ENCODE measurements at regions not wholly inside any gene's neighbourhood (a gene's known extent, or its start where the extent isn't known, plus 50 kb on each side); places are given as distances from the start of the nearest gene placed in this dataset.
"Not testable (repeated sequence)": the region's sequence is repeated elsewhere in the genome, so short reads cannot be mapped to it uniquely, and the experiment has no call there.

- ATAC-seq (no peak), DNase-seq (no peak)
- H3K27me3 Mint-ChIP-seq = peaks cover 0 to 6% (median 2%) of the 10 kb centered on the region in 5 donors
- no peaks in the 10 kb centered on the region for H3K4me1 Mint-ChIP-seq
- no peak overlapping the region for H3K4me3 Mint-ChIP-seq
- H3K9me3 Mint-ChIP-seq = peaks cover 0 to 8% (median 2%) of the 10 kb centered on the region in 9 donors
- POLR2A ChIA-PET = no interaction called here
- no peak overlapping the region for H3K27ac Mint-ChIP-seq
- no peaks in the 10 kb centered on the region for H3K36me3 Mint-ChIP-seq
Observed at GRCh38 chr10:3375505-3375904, 202.9 kb upstream of the PITRM1 start.

- DNase-seq (no peak), ATAC-seq (no peak)
- no peaks in the 10 kb centered on the region for H3K4me1 Mint-ChIP-seq
- H3K4me3 Mint-ChIP-seq = no peak overlapping the region
- POLR2A ChIA-PET = no interaction called here
- no peaks in the 10 kb centered on the region for H3K36me3 Mint-ChIP-seq
- H3K9me3 Mint-ChIP-seq = peaks cover 0 to 8% (median 2%) of the 10 kb centered on the region in 9 donors
- H3K27ac Mint-ChIP-seq = no peak overlapping the region
- peaks cover 0 to 6% (median 2%) of the 10 kb centered on the region in 5 donors for H3K27me3 Mint-ChIP-seq
Observed at GRCh38 chr10:3374914-3375313, 202.3 kb upstream of the PITRM1 start.

- H3K4me3 Mint-ChIP-seq, H3K36me3 Mint-ChIP-seq, ATAC-seq, H3K27ac Mint-ChIP-seq, H3K9me3 Mint-ChIP-seq, H3K4me1 Mint-ChIP-seq, POLR2A ChIA-PET, DNase-seq: not testable (repeated sequence)
- peaks cover 0 to 11% (median 3%) of the 10 kb centered on the region in 5 donors for H3K27me3 Mint-ChIP-seq
Observed at GRCh38 chr10:3373374-3374027, 200.9 kb upstream of the PITRM1 start.

- Mint-ChIP-seq H3K4me1 (peaks cover 0 to 2% (median 0%) of the 10 kb centered on the region in 4 donors), H3K36me3 (no peaks in the 10 kb centered on the region), H3K27ac (no peak overlapping the region), H3K4me3 (no peak overlapping the region), H3K9me3 (peaks cover 0 to 3% (median 0%) of the 10 kb centered on the region in 9 donors), H3K27me3 (peaks cover 0 to 13% (median 3%) of the 10 kb centered on the region in 5 donors)
- ATAC-seq = no peak
- no peak for DNase-seq
- POLR2A ChIA-PET = interaction anchor here (0.6 kb wide), 1 partner anchor 959 kb away, joined by 3 read pairs; no protein-coding TSS in a partner anchor
Observed at GRCh38 chr10:3372281-3372680, 199.7 kb upstream of the PITRM1 start.

- H3K9me3 Mint-ChIP-seq, H3K4me3 Mint-ChIP-seq, H3K36me3 Mint-ChIP-seq, H3K4me1 Mint-ChIP-seq, H3K27ac Mint-ChIP-seq, ATAC-seq, DNase-seq, POLR2A ChIA-PET: not testable (repeated sequence)
- peaks cover 0 to 13% (median 3%) of the 10 kb centered on the region in 5 donors for H3K27me3 Mint-ChIP-seq
Observed at GRCh38 chr10:3371624-3372023, 199.0 kb upstream of the PITRM1 start.

GRCh38 chr10:3366735-3367405 lies 194.3 kb upstream of the PITRM1 start:
- no peaks in the 10 kb centered on the region for H3K36me3 Mint-ChIP-seq
- DNase-seq (no peak), ATAC-seq (no peak)
- peaks cover 2 to 13% (median 3%) of the 10 kb centered on the region in 5 donors for H3K27me3 Mint-ChIP-seq
- no peak overlapping the region for H3K27ac Mint-ChIP-seq
- no peak overlapping the region for H3K4me3 Mint-ChIP-seq
- peaks cover 0 to 11% (median 0%) of the 10 kb centered on the region in 9 donors for H3K9me3 Mint-ChIP-seq
- H3K4me1 Mint-ChIP-seq = peaks cover 0 to 2% (median 0%) of the 10 kb centered on the region in 4 donors
- POLR2A ChIA-PET = no interaction called here

GRCh38 chr10:3366043-3366442 lies 193.5 kb upstream of the PITRM1 start:
- H3K9me3 Mint-ChIP-seq = peaks cover 0 to 19% (median 5%) of the 10 kb centered on the region in 9 donors
- H3K4me1 Mint-ChIP-seq = peaks cover 0 to 2% (median 0%) of the 10 kb centered on the region in 4 donors
- H3K27ac Mint-ChIP-seq = no peak overlapping the region
- DNase-seq (no peak), ATAC-seq (no peak)
- H3K4me3 Mint-ChIP-seq = no peak overlapping the region
- H3K36me3 Mint-ChIP-seq = peaks cover 0 to 4% (median 4%) of the 10 kb centered on the region in 3 donors
- POLR2A ChIA-PET = no interaction called here
- peaks cover 2 to 13% (median 3%) of the 10 kb centered on the region in 5 donors for H3K27me3 Mint-ChIP-seq

- POLR2A ChIA-PET = no interaction called here
- H3K27ac Mint-ChIP-seq = no peak overlapping the region
- peaks cover 0 to 23% (median 8%) of the 10 kb centered on the region in 9 donors for H3K9me3 Mint-ChIP-seq
- H3K4me3 Mint-ChIP-seq = no peak overlapping the region
- H3K27me3 Mint-ChIP-seq = peaks cover 2 to 13% (median 3%) of the 10 kb centered on the region in 5 donors
- peaks cover 0 to 2% (median 0%) of the 10 kb centered on the region in 4 donors for H3K4me1 Mint-ChIP-seq
- peaks cover 0 to 8% (median 4%) of the 10 kb centered on the region in 3 donors for H3K36me3 Mint-ChIP-seq
- DNase-seq (no peak), ATAC-seq (no peak)
Observed at GRCh38 chr10:3365630-3366029, 193.0 kb upstream of the PITRM1 start.

- Mint-ChIP-seq H3K27me3 (peaks cover 2 to 13% (median 3%) of the 10 kb centered on the region in 5 donors), H3K27ac (no peak overlapping the region), H3K36me3 (peaks cover 0 to 8% (median 4%) of the 10 kb centered on the region in 3 donors), H3K4me3 (no peak overlapping the region), H3K9me3 (peaks cover 0 to 29% (median 10%) of the 10 kb centered on the region in 9 donors), H3K4me1 (peaks cover 0 to 2% (median 0%) of the 10 kb centered on the region in 4 donors)
- ATAC-seq = no peak
- POLR2A ChIA-PET = no interaction called here
- DNase-seq = no peak
Observed at GRCh38 chr10:3364768-3365480, 192.3 kb upstream of the PITRM1 start.

GRCh38 chr10:3363311-3364045 lies 190.9 kb upstream of the PITRM1 start:
- DNase-seq = no peak
- H3K4me3 Mint-ChIP-seq = no peak overlapping the region
- peaks cover 0 to 11% (median 7%) of the 10 kb centered on the region in 3 donors for H3K36me3 Mint-ChIP-seq
- peaks cover 0 to 7% (median 3%) of the 10 kb centered on the region in 5 donors for H3K27me3 Mint-ChIP-seq
- POLR2A ChIA-PET = no interaction called here
- peaks cover 0 to 41% (median 12%) of the 10 kb centered on the region in 9 donors for H3K9me3 Mint-ChIP-seq
- no peak overlapping the region for H3K27ac Mint-ChIP-seq
- no peaks in the 10 kb centered on the region for H3K4me1 Mint-ChIP-seq
- no peak for ATAC-seq

- H3K4me1 Mint-ChIP-seq = no peaks in the 10 kb centered on the region
- no peak overlapping the region for H3K4me3 Mint-ChIP-seq
- DNase-seq (no peak), ATAC-seq (no peak)
- H3K27ac Mint-ChIP-seq = no peak overlapping the region
- H3K27me3 Mint-ChIP-seq = peaks cover 0 to 16% (median 4%) of the 10 kb centered on the region in 5 donors
- H3K36me3 Mint-ChIP-seq = peaks cover 0 to 15% (median 9%) of the 10 kb centered on the region in 3 donors
- H3K9me3 Mint-ChIP-seq = peaks cover 0 to 45% (median 12%) of the 10 kb centered on the region in 9 donors
- POLR2A ChIA-PET = no interaction called here
Observed at GRCh38 chr10:3362394-3362793, 189.8 kb upstream of the PITRM1 start.

- Mint-ChIP-seq H3K4me1 (no peaks in the 10 kb centered on the region), H3K27me3 (peaks cover 0 to 19% (median 5%) of the 10 kb centered on the region in 5 donors), H3K9me3 (peaks cover 0 to 45% (median 12%) of the 10 kb centered on the region in 9 donors), H3K4me3 (no peak overlapping the region), H3K36me3 (peaks cover 0 to 15% (median 9%) of the 10 kb centered on the region in 3 donors), H3K27ac (no peak overlapping the region)
- no peak for ATAC-seq
- DNase-seq = no peak
- POLR2A ChIA-PET = no interaction called here
Observed at GRCh38 chr10:3361640-3362039, 189.1 kb upstream of the PITRM1 start.
